ENCODE measurements at regions not wholly inside any gene's neighbourhood (a gene's known extent, or its start where the extent isn't known, plus 50 kb on each side); places are given as distances from the start of the nearest gene placed in this dataset.

- Histone ChIP-seq H3K9me3 (no peaks in the 10 kb centered on the region), H3K4me1 (no peaks in the 10 kb centered on the region), H3K36me3 (no peaks in the 10 kb centered on the region), H3K4me3 (no peak overlapping the region), H3K27me3 (no peaks in the 10 kb centered on the region), H3K27ac (no peak overlapping the region)
- TF ChIP-seq POLR2A (IDR thresholded peaks at IDR 0.05) (no peak), CTCF (IDR thresholded peaks at IDR 0.05) (no peak)
- DNase-seq = no peak
Measured at GRCh38 chr11:92867913-92868619, 101.4 kb upstream of the MTNR1B start.

DNA sequence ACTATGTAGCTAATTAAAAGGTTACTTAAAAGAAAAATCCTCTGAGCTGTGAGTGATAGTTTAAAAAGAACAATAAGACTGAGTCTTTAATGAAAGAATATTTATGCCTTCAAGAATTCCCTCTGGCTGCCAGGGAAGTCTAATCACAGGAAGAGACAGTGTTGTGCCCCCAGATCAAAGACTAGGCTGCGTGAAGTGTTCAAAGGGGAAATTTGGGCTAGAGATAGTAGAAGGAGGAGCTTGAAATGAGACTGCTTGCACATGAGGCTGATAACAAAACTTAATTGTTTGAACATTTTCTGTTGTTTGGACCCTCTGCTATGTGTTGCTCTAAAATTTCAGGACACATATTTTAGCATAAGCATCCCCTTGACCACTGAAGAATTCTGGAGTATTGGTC, 99.7 kb upstream of the MTNR1B start:
- Histone ChIP-seq H3K27me3 (no peaks in the 10 kb centered on the region), H3K27ac (no peak overlapping the region), H3K9me3 (no peaks in the 10 kb centered on the region), H3K4me3 (no peak overlapping the region), H3K36me3 (no peaks in the 10 kb centered on the region), H3K4me1 (no peaks in the 10 kb centered on the region)
- TF ChIP-seq CTCF (IDR thresholded peaks at IDR 0.05) = no peak
- no peak for TF ChIP-seq POLR2A (IDR thresholded peaks at IDR 0.05)
- no peak for DNase-seq

- TF ChIP-seq CTCF (IDR thresholded peaks at IDR 0.05) = no peak
- TF ChIP-seq POLR2A (IDR thresholded peaks at IDR 0.05) = no peak
- DNase-seq = no peak
Measured at GRCh38 chr11:92870196-92870832, 99.1 kb upstream of the MTNR1B start.

DNA sequence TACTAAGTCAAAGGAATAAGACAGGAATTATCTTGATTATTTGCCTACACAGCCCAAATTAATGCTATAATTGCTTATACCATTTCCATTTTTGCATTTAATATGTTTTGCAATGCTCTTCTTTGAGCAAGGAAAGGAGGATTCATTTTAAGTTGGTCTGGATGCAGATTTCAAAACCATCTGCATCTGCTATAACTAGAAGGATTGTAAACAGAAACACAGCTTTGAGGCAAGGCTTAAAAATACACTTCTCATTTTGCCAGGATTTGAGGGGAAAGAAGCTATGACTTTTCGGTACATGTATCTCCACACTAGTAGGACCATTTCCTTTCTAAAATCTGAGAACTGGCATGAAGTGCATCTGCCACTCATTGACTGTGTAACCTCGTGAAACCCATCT, 95.9 kb upstream of the MTNR1B start:
- TF ChIP-seq POLR2A (IDR thresholded peaks at IDR 0.05) = no peak
- no peak for TF ChIP-seq CTCF (IDR thresholded peaks at IDR 0.05)
- Histone ChIP-seq H3K4me1 (no peaks in the 10 kb centered on the region), H3K27ac (no peak overlapping the region), H3K9me3 (no peaks in the 10 kb centered on the region), H3K27me3 (no peaks in the 10 kb centered on the region), H3K36me3 (no peaks in the 10 kb centered on the region), H3K4me3 (no peak overlapping the region)
- no peak for DNase-seq

More at GRCh38 chr11:92870196-92870832, 99.1 kb upstream of the MTNR1B start:
- Histone ChIP-seq H3K27ac (no peak overlapping the region), H3K4me3 (no peak overlapping the region), H3K9me3 (no peaks in the 10 kb centered on the region), H3K27me3 (no peaks in the 10 kb centered on the region), H3K4me1 (no peaks in the 10 kb centered on the region), H3K36me3 (no peaks in the 10 kb centered on the region)

DNA sequence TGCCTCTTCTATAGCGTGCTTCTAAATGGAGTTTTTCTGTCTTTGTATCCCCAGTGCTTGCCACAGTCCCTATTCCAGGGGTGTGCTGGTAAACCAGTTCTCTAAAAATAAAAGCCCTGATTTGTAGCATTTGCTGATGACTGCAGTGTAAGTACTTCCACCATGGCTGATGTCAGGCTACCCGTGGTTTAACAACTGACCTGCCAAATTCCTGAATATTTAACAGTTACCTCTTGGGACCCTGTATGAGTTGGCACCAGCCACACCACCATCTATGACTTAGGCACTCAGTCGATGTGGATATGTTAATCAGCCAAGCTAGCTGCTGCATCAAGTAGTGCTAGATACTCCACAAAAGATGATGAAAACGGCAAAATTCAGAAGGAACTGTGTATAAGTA, 94.0 kb upstream of the MTNR1B start:
- no peaks in the 10 kb centered on the region for H3K36me3 ChIP-seq
- no peaks in the 10 kb centered on the region for H3K27me3 ChIP-seq
- no peaks in the 10 kb centered on the region for H3K9me3 ChIP-seq
- DNase-seq = no peak
- H3K27ac ChIP-seq = no peak overlapping the region
- no peaks in the 10 kb centered on the region for H3K4me1 ChIP-seq
- H3K4me3 ChIP-seq = no peak overlapping the region
- TF ChIP-seq POLR2A (IDR thresholded peaks at IDR 0.05) (no peak), CTCF (IDR thresholded peaks at IDR 0.05) (no peak)

Data from Peyer's patch (tissue), 4 donors.